CD4-positive, alpha-beta T cell treated with Interleukin-17A for 1 hour (primary cell): ENCODE measurements at regions not wholly inside any gene's neighbourhood (a gene's known extent, or its start where the extent isn't known, plus 50 kb on each side); places are given as distances from the start of the nearest gene placed in this dataset.

ENCODE experiments used
- DNase-seq: peaks from one replicate; pipeline ENCODE4 v3.0.0-alpha.2; 2020

- DNase-seq: no peak
Observed at GRCh38 chr1:244937099-244937498, 72.8 kb upstream of the HNRNPU start.

- DNase-seq: no peak
Observed at GRCh38 chr1:244920911-244921761, 56.8 kb upstream of the HNRNPU start.

- DNase-seq: no peak
Observed at GRCh38 chr1:244919320-244920282, 55.3 kb upstream of the HNRNPU start.

GRCh38 chr1:244918421-244919319, 54.3 kb upstream of the HNRNPU start:
- DNase-seq: peak; percentile 74

- no peak for DNase-seq
Observed at GRCh38 chr1:244917073-244917670, 52.8 kb upstream of the HNRNPU start.

GRCh38 chr1:244915736-244916135, 51.4 kb upstream of the HNRNPU start:
- DNase-seq: no peak

GRCh38 chr1:244914761-244915160, 50.4 kb upstream of the HNRNPU start:
- no peak for DNase-seq
